ENCODE measurements at regions not wholly inside any gene's neighbourhood (a gene's known extent, or its start where the extent isn't known, plus 50 kb on each side); places are given as distances from the start of the nearest gene placed in this dataset.

DNA sequence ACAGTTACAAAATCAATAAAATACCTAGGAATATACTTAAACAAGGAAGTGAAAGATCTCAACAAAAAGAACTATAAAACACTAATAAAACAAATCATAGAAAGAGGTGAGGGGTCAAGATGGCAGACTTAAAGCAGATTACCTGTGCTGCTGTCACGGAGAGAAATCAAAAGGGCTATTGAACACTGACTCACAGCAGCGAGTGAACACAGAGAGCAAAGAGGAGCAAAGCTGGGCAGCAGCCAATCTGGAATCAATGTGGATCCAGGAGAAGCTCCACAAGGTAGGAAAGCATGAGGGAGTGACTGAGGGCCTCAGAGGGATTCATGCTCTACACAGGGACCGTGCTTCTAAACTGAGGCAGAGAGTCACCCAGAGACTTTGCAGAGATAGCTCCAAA lies 562.0 kb upstream of the SEMA3D start:
- H3K4me3 ChIP-seq (replicated peaks in 1 of 2; ENCODE audit: low read depth in 2 of 2, low read length in 2 of 2): no peak overlapping the region
- no peak for DNase-seq (ENCODE audit: low read depth in 2 of 2)
- TF ChIP-seq CTCF (IDR thresholded peaks at IDR 0.05; ENCODE audit: low read depth, low read length): no peak

DNA sequence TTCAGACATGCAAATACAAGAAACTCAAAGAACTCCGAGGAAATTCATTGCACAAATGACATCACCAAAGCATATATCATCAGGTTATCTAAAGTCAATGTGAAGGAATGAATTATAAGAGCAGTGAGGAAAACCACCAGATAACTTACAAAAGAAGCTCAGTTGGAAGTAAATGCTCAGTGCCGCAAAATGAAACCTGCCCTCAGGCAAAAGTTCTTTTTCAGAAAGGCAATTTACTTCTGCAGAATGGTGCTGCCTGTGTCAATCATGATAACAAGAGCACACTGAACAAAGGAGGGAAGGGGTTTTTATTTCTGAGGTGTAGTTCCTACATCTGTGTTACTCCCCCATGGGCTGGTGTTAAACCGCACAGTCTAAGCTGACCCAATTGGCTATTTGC lies 550.6 kb upstream of the SEMA3D start:
- no peak for DNase-seq (ENCODE audit: low read depth in 2 of 2)
- no peak for TF ChIP-seq CTCF (IDR thresholded peaks at IDR 0.05; ENCODE audit: low read depth, low read length)
- no peak overlapping the region for H3K4me3 ChIP-seq (replicated peaks in 1 of 2; ENCODE audit: low read depth in 2 of 2, low read length in 2 of 2)

- no peak for DNase-seq (ENCODE audit: low read depth in 2 of 2)
- H3K4me3 ChIP-seq (replicated peaks in 1 of 2; ENCODE audit: low read depth in 2 of 2, low read length in 2 of 2): no peak overlapping the region
- TF ChIP-seq CTCF (IDR thresholded peaks at IDR 0.05; ENCODE audit: low read depth, low read length): no peak
Observed at GRCh38 chr7:85736085-85736484, 549.2 kb upstream of the SEMA3D start.

DNA sequence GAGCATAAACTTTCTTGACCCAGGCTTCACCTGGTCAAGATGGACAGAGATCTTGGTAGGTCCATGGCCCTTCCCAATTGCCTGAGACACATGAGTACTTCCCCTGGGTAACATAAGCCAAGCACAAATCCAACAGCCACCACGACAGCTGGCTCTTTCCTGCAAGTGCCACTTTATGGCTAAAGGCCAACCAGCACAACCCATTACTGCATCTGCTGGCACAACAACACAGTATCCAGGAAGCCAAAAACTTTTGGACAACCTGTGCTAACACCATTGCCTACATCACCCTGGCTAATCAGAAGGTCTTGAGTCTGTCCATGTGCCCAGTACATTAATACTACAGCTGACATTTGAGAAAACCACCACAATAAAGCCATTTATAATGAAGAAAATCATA lies 548.0 kb upstream of the SEMA3D start:
- TF ChIP-seq CTCF (IDR thresholded peaks at IDR 0.05; ENCODE audit: low read depth, low read length): no peak
- DNase-seq (ENCODE audit: low read depth in 2 of 2): no peak
- no peak overlapping the region for H3K4me3 ChIP-seq (replicated peaks in 1 of 2; ENCODE audit: low read depth in 2 of 2, low read length in 2 of 2)

GRCh38 chr7:85733169-85733915 lies 546.5 kb upstream of the SEMA3D start:
- no peak overlapping the region for H3K4me3 ChIP-seq (replicated peaks in 1 of 2; ENCODE audit: low read depth in 2 of 2, low read length in 2 of 2)
- TF ChIP-seq CTCF (IDR thresholded peaks at IDR 0.05; ENCODE audit: low read depth, low read length): no peak
- peak in 1 of 2 donors; percentile 2 for DNase-seq (ENCODE audit: low read depth in 2 of 2)

- H3K4me3 ChIP-seq (replicated peaks in 1 of 2; ENCODE audit: low read depth in 2 of 2, low read length in 2 of 2): no peak overlapping the region
- TF ChIP-seq CTCF (IDR thresholded peaks at IDR 0.05; ENCODE audit: low read depth, low read length): no peak
- peak; percentile 18 to 66 for DNase-seq (ENCODE audit: low read depth in 2 of 2)
Observed at GRCh38 chr7:85730012-85730411, 543.2 kb upstream of the SEMA3D start.

GRCh38 chr7:85725026-85725425 lies 538.2 kb upstream of the SEMA3D start:
- TF ChIP-seq CTCF (IDR thresholded peaks at IDR 0.05; ENCODE audit: low read depth, low read length): no peak
- H3K4me3 ChIP-seq (replicated peaks in 1 of 2; ENCODE audit: low read depth in 2 of 2, low read length in 2 of 2): no peak overlapping the region

More at GRCh38 chr7:85725026-85725425, 538.2 kb upstream of the SEMA3D start:
- no peak for DNase-seq (ENCODE audit: low read depth in 2 of 2)

Measured in cardiac fibroblast (primary cell).